Right atrium auricular region (tissue), 2 donors: ENCODE measurements at regions not wholly inside any gene's neighbourhood (a gene's known extent, or its start where the extent isn't known, plus 50 kb on each side); places are given as distances from the start of the nearest gene placed in this dataset.

Source experiments
- DNase-seq: peaks from one replicate; pipeline ENCODE4 v3.0.0-alpha.2; 2019; ENCODE audit warnings: low spot score
- H3K27ac ChIP-seq, 2 donors: fragments of 200-600 bp; sonication (generic); 1 replicate in 1 of 2; 2 replicates in 1 of 2; pipeline ENCODE4 v1.5.1; 2016 to 2019
- H3K27me3 ChIP-seq, 2 donors: fragments of 200-600 bp; sonication (generic); one replicate each; pipeline versions ENCODE4 v1.5.1 to v1.6.0; 2017 to 2019
- H3K36me3 ChIP-seq: fragments of 200-600 bp; sonication (generic); one replicate; pipeline ENCODE4 v1.5.1; 2016
- H3K4me1 ChIP-seq, 2 donors: fragments of 200-600 bp; sonication (generic); one replicate each; pipeline versions ENCODE4 v1.5.1 to v1.6.0; 2017 to 2019
- H3K4me3 ChIP-seq, 2 donors: fragments of 200-600 bp; sonication (generic); 1 replicate in 1 of 2; 2 replicates in 1 of 2; pipeline ENCODE4 v1.5.1; 2017 to 2019; ENCODE audit warnings: mild to moderate bottlenecking in 1 of 2, moderate library complexity in 1 of 2
- H3K9me3 ChIP-seq, 2 donors: fragments of 200-600 bp; sonication (generic); one replicate each; pipeline ENCODE4 v1.5.1; 2019
- CTCF ChIP-seq, 2 donors: fragments of 200-600 bp; sonication (generic); IDR thresholded peaks; one replicate each; pipeline ENCODE4 v1.5.1; 2019; ENCODE audit warnings: antibody characterized with exemption in 2 of 2

GRCh38 chr4:123190176-123190575, 206.4 kb upstream of the SPRY1 start:
- H3K27me3 ChIP-seq = no peaks in the 10 kb centered on the region
- H3K9me3 ChIP-seq = no peaks in the 10 kb centered on the region
- H3K4me1 ChIP-seq = no peaks in the 10 kb centered on the region
- TF ChIP-seq CTCF (IDR thresholded peaks at IDR 0.05) = no peak
- no peak overlapping the region for H3K4me3 ChIP-seq
- no peaks in the 10 kb centered on the region for H3K36me3 ChIP-seq
- no peak for DNase-seq
- no peak overlapping the region for H3K27ac ChIP-seq

GRCh38 chr4:123191728-123192127, 204.9 kb upstream of the SPRY1 start:
- DNase-seq = no peak
- H3K27ac ChIP-seq = no peak overlapping the region
- no peaks in the 10 kb centered on the region for H3K27me3 ChIP-seq
- H3K9me3 ChIP-seq = no peaks in the 10 kb centered on the region
- no peaks in the 10 kb centered on the region for H3K4me1 ChIP-seq
- TF ChIP-seq CTCF (IDR thresholded peaks at IDR 0.05) = no peak
- no peak overlapping the region for H3K4me3 ChIP-seq
- H3K36me3 ChIP-seq = no peaks in the 10 kb centered on the region

- H3K4me1 ChIP-seq = no peaks in the 10 kb centered on the region
- TF ChIP-seq CTCF (IDR thresholded peaks at IDR 0.05) = no peak
Observed at GRCh38 chr4:123193802-123194367, 202.7 kb upstream of the SPRY1 start.

GRCh38 chr4:123198706-123199105, 197.9 kb upstream of the SPRY1 start:
- no peaks in the 10 kb centered on the region for H3K27me3 ChIP-seq
- no peaks in the 10 kb centered on the region for H3K36me3 ChIP-seq
- H3K9me3 ChIP-seq = no peaks in the 10 kb centered on the region
- DNase-seq = no peak
- TF ChIP-seq CTCF (IDR thresholded peaks at IDR 0.05) = no peak
- H3K4me3 ChIP-seq = no peak overlapping the region
- no peak overlapping the region for H3K27ac ChIP-seq
- H3K4me1 ChIP-seq = no peaks in the 10 kb centered on the region

More at GRCh38 chr4:123193802-123194367, 202.7 kb upstream of the SPRY1 start:
- Histone ChIP-seq H3K9me3 (no peaks in the 10 kb centered on the region), H3K36me3 (no peaks in the 10 kb centered on the region), H3K27ac (no peak overlapping the region), H3K4me3 (no peak overlapping the region), H3K27me3 (no peaks in the 10 kb centered on the region)
- no peak for DNase-seq

GRCh38 chr4:123200051-123200940, 196.3 kb upstream of the SPRY1 start:
- Histone ChIP-seq H3K27me3 (no peaks in the 10 kb centered on the region), H3K27ac (no peak overlapping the region), H3K4me1 (no peaks in the 10 kb centered on the region), H3K36me3 (no peaks in the 10 kb centered on the region), H3K9me3 (no peaks in the 10 kb centered on the region), H3K4me3 (no peak overlapping the region)
- no peak for DNase-seq
- no peak for TF ChIP-seq CTCF (IDR thresholded peaks at IDR 0.05)
